ENCODE measurements at regions not wholly inside any gene's neighbourhood (a gene's known extent, or its start where the extent isn't known, plus 50 kb on each side); places are given as distances from the start of the nearest gene placed in this dataset.

DNA sequence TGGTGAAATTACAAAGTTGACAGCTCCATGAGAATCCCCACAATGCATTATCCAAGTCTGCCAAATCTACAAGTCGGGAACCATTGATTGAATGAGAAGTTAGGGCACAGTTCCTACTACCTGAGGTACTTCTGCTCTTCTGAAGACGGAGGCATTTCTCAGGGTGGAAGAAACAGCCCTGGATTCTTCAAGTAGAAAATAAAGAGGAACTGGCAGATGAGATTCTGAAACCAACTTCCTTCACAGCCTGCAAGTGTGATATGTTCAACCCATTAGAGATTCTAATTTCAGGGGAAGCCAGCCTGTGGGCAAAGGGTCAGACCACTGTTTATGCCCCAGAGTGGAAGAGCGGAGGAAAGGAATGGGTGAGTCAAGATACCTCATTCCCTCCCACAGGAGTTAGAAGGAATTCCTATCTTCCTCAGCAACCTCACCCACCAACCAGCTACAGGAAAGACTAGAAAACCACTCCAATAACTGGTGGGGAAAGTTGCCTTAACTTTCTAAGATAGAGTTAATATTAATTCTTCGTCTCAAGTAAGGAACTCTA, 50.5 kb upstream of the BMPER start:
- ATAC-seq = no peak
- intact Hi-C loops (cut with DNase I) = no loop called here

More for the DNA sequence above, 50.5 kb upstream of the BMPER start:
- DNase-seq (ENCODE audit: missing footprints) = no peak

All from Right ventricle myocardium inferior (tissue), 1 donor.